GM12892 (cell line): ENCODE measurements at regions not wholly inside any gene's neighbourhood (a gene's known extent, or its start where the extent isn't known, plus 50 kb on each side); places are given as distances from the start of the nearest gene placed in this dataset.

ENCODE experiments used
- DNase-seq: peaks from one replicate; pipeline ENCODE4 v3.0.0; 2011; ENCODE audit not compliant: insufficient read length
- FAIRE-seq: peaks from 2 replicates; lab custom pipeline; 2011; peaks lifted over from hg19 to GRCh38; lab: Jason Lieb, UNC
- POLR2A ChIP-seq: IDR thresholded peaks from 2 replicates; pipeline ENCODE4 v1.6.1; 2011; ENCODE audit warnings: low read depth, low read length, control low read depth
- POLR2AphosphoS5 ChIP-seq: IDR thresholded peaks from 2 replicates; pipeline ENCODE4 v1.6.1; 2011; ENCODE audit warnings: low read depth, low read length, control low read depth
- TAF1 ChIP-seq: IDR thresholded peaks from 2 replicates; pipeline ENCODE4 v1.6.1; 2011; ENCODE audit warnings: low read depth, mild to moderate bottlenecking, control low read depth, low read length, borderline replicate concordance

- no peak for TF ChIP-seq TAF1
- no peak for TF ChIP-seq POLR2A
- TF ChIP-seq POLR2AphosphoS5, result no peak
- FAIRE-seq, result no peak
- no peak for DNase-seq
Observed at GRCh38 chr17:55829995-55830612, 79.3 kb downstream of the PCTP start.

- no peak for DNase-seq
- TF ChIP-seq TAF1 (no peak), POLR2A (no peak), POLR2AphosphoS5 (no peak)
Observed at GRCh38 chr17:55830699-55831471, 80.0 kb downstream of the PCTP start.

GRCh38 chr17:55833306-55833705, 82.5 kb downstream of the PCTP start:
- no peak for TF ChIP-seq TAF1
- TF ChIP-seq POLR2A, result no peak
- no peak for TF ChIP-seq POLR2AphosphoS5
- FAIRE-seq (no peak), DNase-seq (no peak)

More at GRCh38 chr17:55830699-55831471, 80.0 kb downstream of the PCTP start:
- no peak for FAIRE-seq

GRCh38 chr17:55842405-55843158, 91.7 kb downstream of the PCTP start:
- DNase-seq (no peak), FAIRE-seq (no peak)
- TF ChIP-seq TAF1 (no peak), POLR2AphosphoS5 (no peak), POLR2A (no peak)

- TF ChIP-seq POLR2AphosphoS5, result no peak
- DNase-seq (no peak), FAIRE-seq (no peak)
Observed at GRCh38 chr17:55843785-55844184, 92.9 kb downstream of the PCTP start.

GRCh38 chr17:55845385-55845784, 94.5 kb downstream of the PCTP start:
- DNase-seq (peak; percentile 22), FAIRE-seq (no peak)
- TF ChIP-seq TAF1, result no peak
- TF ChIP-seq POLR2AphosphoS5, result no peak
- TF ChIP-seq POLR2A, result no peak

GRCh38 chr17:55846745-55847144, 95.9 kb downstream of the PCTP start:
- FAIRE-seq, result no peak
- no peak for DNase-seq
- no peak for TF ChIP-seq POLR2AphosphoS5
- no peak for TF ChIP-seq TAF1
- TF ChIP-seq POLR2A, result no peak

- DNase-seq, result no peak
- no peak for FAIRE-seq
- TF ChIP-seq POLR2A (no peak), TAF1 (no peak), POLR2AphosphoS5 (no peak)
Observed at GRCh38 chr17:55852734-55853133, 101.9 kb downstream of the PCTP start.

- FAIRE-seq, result no peak
- DNase-seq, result no peak
- no peak for TF ChIP-seq POLR2AphosphoS5
- no peak for TF ChIP-seq POLR2A
- TF ChIP-seq TAF1, result no peak
Observed at GRCh38 chr17:55859301-55859795, 108.5 kb downstream of the PCTP start.

GRCh38 chr17:55865072-55865762, 114.4 kb downstream of the PCTP start:
- DNase-seq (no peak), FAIRE-seq (no peak)
- TF ChIP-seq TAF1, result no peak
- no peak for TF ChIP-seq POLR2A
- no peak for TF ChIP-seq POLR2AphosphoS5

GRCh38 chr17:55870044-55870443, 119.2 kb downstream of the PCTP start:
- DNase-seq (no peak), FAIRE-seq (no peak)
- no peak for TF ChIP-seq POLR2AphosphoS5
- no peak for TF ChIP-seq POLR2A
- no peak for TF ChIP-seq TAF1
